Prostate gland (tissue), 2 donors: ENCODE measurements at regions not wholly inside any gene's neighbourhood (a gene's known extent, or its start where the extent isn't known, plus 50 kb on each side); places are given as distances from the start of the nearest gene placed in this dataset.

Experiments used
- DNase-seq: peaks from one replicate; pipeline ENCODE4 v3.0.0-alpha.2; 2019; ENCODE audit warnings: low spot score
- H3K27ac ChIP-seq, 2 donors: fragments of 200-600 bp; sonication (generic); 2 replicates each; pipeline ENCODE4 v1.5.1; 2017 to 2019
- H3K27me3 ChIP-seq: fragments of 200-600 bp; sonication (generic); replicated peaks from 2 replicates; pipeline ENCODE4 v1.5.1; 2019; ENCODE audit not compliant: insufficient read depth
- H3K36me3 ChIP-seq, 2 donors: fragments of 200-600 bp; sonication (generic); 1 replicate in 1 of 2; 2 replicates in 1 of 2; pipeline versions ENCODE4 v1.5.1 to v1.8.1; 2017 to 2019
- H3K4me1 ChIP-seq: fragments of 200-600 bp; sonication (generic); replicated peaks from 2 replicates; pipeline ENCODE4 v1.5.1; 2019
- H3K4me3 ChIP-seq, 2 donors: fragments of 200-600 bp; sonication (generic); 2 replicates each; pipeline ENCODE4 v1.5.1; 2017 to 2019
- H3K9me3 ChIP-seq: fragments of 200-600 bp; sonication (generic); 2 replicates; pipeline ENCODE4 v1.5.1; 2017
- POLR2A ChIP-seq: fragments of 450-650 bp; IDR thresholded peaks from one replicate; pipeline ENCODE4 v1.6.1; 2016; ENCODE audit warnings: antibody characterized with exemption, mild to moderate bottlenecking
- POLR2AphosphoS5 ChIP-seq: sonication (generic); formaldehyde crosslinking; IDR thresholded peaks from one replicate; pipeline ENCODE4 v1.6.1; 2017; ENCODE audit warnings: antibody characterized with exemption
- WGBS: methylation state at CpG from one replicate; pipeline ENCODE4 v1.1.5; 2018; 5-methylcytosine and 5-hydroxymethylcytosine counted together
- intact Hi-C: fragments of 100-400 bp; cut with DNase I; formaldehyde crosslinking; loops from one replicate; pipeline ENCODE4 v1.14.2; 2022
- TF ChIP-seq, protein P1 (sequence below), 4 experiments: fragments of 200-600 bp in 2 of 4; fragments of 450-650 bp in 2 of 4; sonication (generic) in 2 of 4; IDR thresholded peaks; 1 replicate in 3 of 4; 2 replicates in 1 of 4; pipeline ENCODE4 v1.5.1; 2016 to 2019; ENCODE audit warnings: antibody characterized with exemption in 4 of 4, mild to moderate bottlenecking in 2 of 4, moderate library complexity in 2 of 4

DNA sequence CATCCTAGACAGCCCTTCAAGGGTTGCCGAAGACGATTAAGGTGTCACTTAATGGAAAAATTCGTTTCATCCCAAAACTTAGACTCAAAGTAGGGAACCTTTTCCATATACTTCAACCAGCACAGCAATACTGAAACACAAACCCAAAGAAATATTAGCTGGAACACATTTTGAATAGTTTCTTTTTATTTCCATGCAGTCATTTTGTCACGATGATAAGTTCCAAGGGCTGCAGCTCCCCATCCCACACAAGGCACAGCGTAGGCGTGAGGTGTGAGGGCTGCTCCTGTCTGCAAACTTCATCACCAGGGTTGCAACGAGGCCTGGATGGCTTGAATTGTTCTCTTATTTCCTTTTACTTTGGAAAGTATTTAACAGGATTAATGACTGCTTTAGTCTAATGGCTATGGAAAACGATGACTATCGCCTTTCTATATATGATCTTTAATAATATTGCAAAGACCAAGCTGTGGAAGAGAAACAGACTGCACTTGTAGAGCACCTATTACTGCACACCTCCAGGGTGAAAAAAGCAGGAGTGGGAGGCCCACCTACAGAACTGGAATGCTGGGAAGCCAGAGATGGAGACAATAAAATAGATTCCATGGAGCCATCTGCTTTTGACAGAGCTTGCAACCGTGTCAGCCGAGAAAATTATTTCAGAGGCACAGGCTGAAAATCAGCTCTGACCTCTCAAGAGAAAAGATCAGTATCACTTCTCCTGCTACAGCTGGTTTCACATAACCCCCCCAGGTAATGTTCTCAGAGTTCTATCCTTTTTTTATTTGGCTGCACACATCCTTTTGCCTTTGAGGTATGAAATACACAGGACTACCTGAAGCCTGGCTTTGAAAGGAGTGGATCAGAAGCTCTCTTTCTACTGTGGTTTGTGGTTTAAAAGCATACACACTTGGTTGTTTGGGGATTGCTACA, 274.5 kb upstream of the NBEA start:
- no peak for TF ChIP-seq POLR2A
- TF ChIP-seq, protein P1, sequence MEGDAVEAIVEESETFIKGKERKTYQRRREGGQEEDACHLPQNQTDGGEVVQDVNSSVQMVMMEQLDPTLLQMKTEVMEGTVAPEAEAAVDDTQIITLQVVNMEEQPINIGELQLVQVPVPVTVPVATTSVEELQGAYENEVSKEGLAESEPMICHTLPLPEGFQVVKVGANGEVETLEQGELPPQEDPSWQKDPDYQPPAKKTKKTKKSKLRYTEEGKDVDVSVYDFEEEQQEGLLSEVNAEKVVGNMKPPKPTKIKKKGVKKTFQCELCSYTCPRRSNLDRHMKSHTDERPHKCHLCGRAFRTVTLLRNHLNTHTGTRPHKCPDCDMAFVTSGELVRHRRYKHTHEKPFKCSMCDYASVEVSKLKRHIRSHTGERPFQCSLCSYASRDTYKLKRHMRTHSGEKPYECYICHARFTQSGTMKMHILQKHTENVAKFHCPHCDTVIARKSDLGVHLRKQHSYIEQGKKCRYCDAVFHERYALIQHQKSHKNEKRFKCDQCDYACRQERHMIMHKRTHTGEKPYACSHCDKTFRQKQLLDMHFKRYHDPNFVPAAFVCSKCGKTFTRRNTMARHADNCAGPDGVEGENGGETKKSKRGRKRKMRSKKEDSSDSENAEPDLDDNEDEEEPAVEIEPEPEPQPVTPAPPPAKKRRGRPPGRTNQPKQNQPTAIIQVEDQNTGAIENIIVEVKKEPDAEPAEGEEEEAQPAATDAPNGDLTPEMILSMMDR (IDR thresholded peaks at IDR 0.05): no peak
- no peak overlapping the region for H3K4me3 ChIP-seq
- no peak overlapping the region for H3K27ac ChIP-seq
- H3K9me3 ChIP-seq: no peaks in the 10 kb centered on the region
- intact Hi-C loops: no loop called here
- no peak for DNase-seq
- 90% methylated on average over 11 of the region's 11 CpGs for WGBS
- no peaks in the 10 kb centered on the region for H3K36me3 ChIP-seq
- no peaks in the 10 kb centered on the region for H3K4me1 ChIP-seq
- H3K27me3 ChIP-seq: no peaks in the 10 kb centered on the region

DNA sequence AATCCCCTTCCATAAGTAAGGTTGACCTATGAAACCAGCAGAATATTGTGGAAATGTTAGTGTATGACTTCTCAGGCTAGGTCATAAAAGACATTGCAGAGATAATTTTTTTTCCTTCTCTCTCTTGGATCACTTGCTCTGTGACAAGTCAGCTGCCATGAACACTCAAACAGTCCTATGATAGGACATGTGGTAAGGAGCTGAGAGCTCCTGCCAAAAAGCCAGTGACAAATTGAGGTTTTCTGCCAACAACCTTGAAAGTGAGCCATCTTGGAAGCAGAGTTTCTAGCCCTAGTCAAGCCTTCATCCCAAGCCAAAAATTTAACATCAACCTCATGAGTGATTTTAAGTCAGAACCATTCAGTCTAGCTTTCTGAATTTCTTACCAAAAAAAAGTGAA, 270.9 kb upstream of the NBEA start:
- Histone ChIP-seq H3K27me3 (no peaks in the 10 kb centered on the region), H3K4me3 (no peak overlapping the region), H3K27ac (no peak overlapping the region), H3K9me3 (no peaks in the 10 kb centered on the region), H3K4me1 (no peaks in the 10 kb centered on the region), H3K36me3 (no peaks in the 10 kb centered on the region)
- DNase-seq: peak; percentile 14
- TF ChIP-seq POLR2A: no peak
- peak; percentile 48 for TF ChIP-seq POLR2AphosphoS5
- intact Hi-C loops: no loop called here

DNA sequence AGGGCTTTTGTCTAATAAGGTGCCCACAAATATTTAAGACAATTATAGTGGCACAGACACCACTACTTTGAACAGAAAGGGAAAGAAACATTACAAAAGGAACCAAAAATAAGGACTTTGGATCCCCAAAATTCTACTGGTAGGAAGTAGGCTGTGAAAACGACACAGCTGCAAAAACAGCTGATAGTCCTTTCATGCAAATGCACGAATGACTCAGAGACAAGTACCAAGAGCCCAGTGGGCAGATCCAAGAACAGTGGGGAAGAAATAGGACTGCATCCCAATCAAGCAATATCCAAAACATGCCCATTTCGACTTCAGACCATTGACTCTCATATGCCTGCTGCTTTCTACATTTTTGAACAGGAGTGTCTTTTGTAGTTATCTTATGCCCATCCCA, 269.4 kb upstream of the NBEA start:
- no peak for TF ChIP-seq POLR2A
- TF ChIP-seq POLR2AphosphoS5: no peak
- intact Hi-C loops: no loop called here
- no peaks in the 10 kb centered on the region for H3K27me3 ChIP-seq
- no peaks in the 10 kb centered on the region for H3K36me3 ChIP-seq
- no peaks in the 10 kb centered on the region for H3K9me3 ChIP-seq
- H3K27ac ChIP-seq: no peak overlapping the region
- H3K4me3 ChIP-seq: no peak overlapping the region
- H3K4me1 ChIP-seq: no peaks in the 10 kb centered on the region
- no peak for DNase-seq
- 69% methylated on average over 3 of the region's 3 CpGs for WGBS

DNA sequence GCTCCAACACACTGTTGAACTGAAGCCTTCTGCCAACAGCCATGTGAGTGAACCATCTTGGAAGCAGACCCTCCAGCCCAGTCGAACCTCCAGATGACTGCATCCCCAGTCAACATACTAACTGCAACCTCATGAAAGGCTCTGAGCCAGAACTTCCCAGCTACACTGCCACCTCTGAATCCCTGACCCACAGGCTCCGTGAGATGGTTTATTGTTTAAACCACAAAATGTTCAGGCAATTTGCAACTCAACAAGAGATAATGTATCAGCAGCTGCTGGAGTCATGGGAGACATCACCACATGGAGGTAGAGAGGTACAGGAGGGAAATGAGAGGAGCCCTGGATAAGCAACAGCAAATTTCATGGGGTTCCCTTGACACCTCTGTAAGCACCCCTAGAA, 266.4 kb upstream of the NBEA start:
- intact Hi-C loops: no loop called here
- H3K9me3 ChIP-seq: no peaks in the 10 kb centered on the region
- no peak overlapping the region for H3K27ac ChIP-seq
- no peaks in the 10 kb centered on the region for H3K27me3 ChIP-seq
- H3K4me3 ChIP-seq: no peak overlapping the region
- no peak for DNase-seq
- no peaks in the 10 kb centered on the region for H3K36me3 ChIP-seq
- no peaks in the 10 kb centered on the region for H3K4me1 ChIP-seq
- WGBS: 69% methylated on average over 2 of the region's 2 CpGs
- TF ChIP-seq POLR2AphosphoS5 (no peak), POLR2A (no peak)
- TF ChIP-seq, protein P1 (IDR thresholded peaks at IDR 0.05): no peak

DNA sequence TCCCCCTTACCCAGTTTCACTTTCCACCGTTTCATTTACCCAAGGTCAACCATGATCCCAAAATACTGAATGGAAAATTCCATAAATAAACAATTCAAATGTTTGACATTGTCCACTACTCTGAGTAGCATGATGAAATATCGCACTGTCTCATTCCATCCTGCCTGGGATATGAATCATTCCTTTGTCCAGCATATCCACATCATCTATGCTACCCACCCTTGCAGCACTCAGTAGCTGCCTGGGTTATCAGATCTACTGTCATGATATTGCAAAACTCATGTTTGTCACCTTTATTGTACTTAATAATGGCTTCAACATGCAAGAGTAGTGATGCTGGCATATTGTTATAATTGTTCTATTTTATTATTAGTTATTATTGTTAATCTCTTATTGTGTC, 263.9 kb upstream of the NBEA start:
- Histone ChIP-seq H3K27me3 (no peaks in the 10 kb centered on the region), H3K4me3 (no peak overlapping the region), H3K4me1 (no peaks in the 10 kb centered on the region), H3K9me3 (no peaks in the 10 kb centered on the region), H3K27ac (no peak overlapping the region), H3K36me3 (no peaks in the 10 kb centered on the region)
- 75% methylated on average over 2 of the region's 2 CpGs for WGBS
- intact Hi-C loops: no loop called here
- TF ChIP-seq POLR2AphosphoS5 (no peak), POLR2A (no peak)
- TF ChIP-seq, protein P1 (IDR thresholded peaks at IDR 0.05): no peak
- no peak for DNase-seq

DNA sequence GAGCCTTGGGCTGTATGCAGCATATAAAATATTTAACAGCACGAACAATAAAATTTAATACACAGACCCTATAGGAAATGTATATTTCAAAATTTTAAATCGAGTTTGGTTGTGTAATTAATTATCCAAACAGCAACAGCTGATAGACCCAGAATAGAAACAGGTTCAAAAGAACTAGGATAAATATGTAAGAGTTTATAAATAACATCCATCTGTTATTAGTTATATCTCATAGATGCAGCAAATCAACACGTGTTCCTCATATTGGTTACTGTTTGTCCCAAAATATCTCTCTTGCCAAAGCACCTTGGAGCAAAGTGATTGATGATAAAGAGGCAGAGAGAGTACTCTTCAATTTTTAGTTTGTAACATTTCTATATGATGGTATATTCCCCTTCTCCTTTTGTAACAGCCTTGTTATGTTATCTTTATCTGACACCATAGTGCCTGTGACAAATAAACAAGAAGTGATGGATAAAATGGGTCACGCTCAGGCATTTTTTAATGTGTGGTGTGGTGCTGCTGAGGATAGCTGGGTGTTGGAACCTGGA, 260.6 kb upstream of the NBEA start:
- H3K27ac ChIP-seq: no peak overlapping the region
- WGBS: 63% methylated on average over 4 of the region's 4 CpGs
- TF ChIP-seq POLR2AphosphoS5 (no peak), POLR2A (no peak)
- TF ChIP-seq, protein P1 (IDR thresholded peaks at IDR 0.05): no peak
- H3K36me3 ChIP-seq: no peaks in the 10 kb centered on the region
- H3K4me1 ChIP-seq: no peaks in the 10 kb centered on the region
- H3K9me3 ChIP-seq: no peaks in the 10 kb centered on the region
- H3K27me3 ChIP-seq: no peaks in the 10 kb centered on the region
- intact Hi-C loops: no loop called here
- no peak for DNase-seq
- no peak overlapping the region for H3K4me3 ChIP-seq
